Activated CD8-positive, alpha-beta T cell treated with anti-CD3 and anti-CD28 coated beads for 36 hours (primary cell): ENCODE measurements at regions not wholly inside any gene's neighbourhood (a gene's known extent, or its start where the extent isn't known, plus 50 kb on each side); places are given as distances from the start of the nearest gene placed in this dataset.

ENCODE experiments used
- ATAC-seq: fragments of 200-7000 bp; cut with Tn5 transposase; one replicate; pipeline ENCODE4 v1.10.0; 2021; ENCODE audit warnings: mild to moderate bottlenecking, moderate library complexity
- CTCF ChIA-PET: fragments of 350-600 bp; sonication (Branson Sonifier 250); formaldehyde crosslinking; loops from one replicate; lab custom pipeline; 2021; ENCODE audit warnings: antibody characterized with exemption; lab: Charles Lee
- POLR2A ChIA-PET: fragments of 350-600 bp; sonication (Branson Sonifier 250); formaldehyde crosslinking; loops from one replicate; lab custom pipeline; 2021; ENCODE audit warnings: antibody characterized with exemption; lab: Charles Lee
- DNase-seq: peaks from one replicate; pipeline ENCODE4 v3.0.0-alpha.2; 2020
- H3K27ac Mint-ChIP-seq: one replicate; pipeline ENCODE4 v1.8.0; 2021; ENCODE audit warnings: mild to moderate bottlenecking, mixed read lengths
- H3K27me3 Mint-ChIP-seq: one replicate; pipeline ENCODE4 v1.8.0; 2021; ENCODE audit warnings: mixed read lengths
- H3K36me3 Mint-ChIP-seq: one replicate; pipeline ENCODE4 v1.8.0; 2021; ENCODE audit warnings: low read depth, mixed read lengths
- H3K4me1 Mint-ChIP-seq: one replicate; pipeline ENCODE4 v1.8.0; 2021; ENCODE audit warnings: low read depth, mixed read lengths
- H3K4me3 Mint-ChIP-seq: one replicate; pipeline ENCODE4 v1.8.0; 2021; ENCODE audit warnings: mild to moderate bottlenecking, moderate library complexity, mixed read lengths
- H3K9me3 Mint-ChIP-seq: one replicate; pipeline ENCODE4 v1.8.0; 2021; ENCODE audit warnings: mixed read lengths
- intact Hi-C: fragments of 100-400 bp; cut with micrococcal nuclease; formaldehyde crosslinking; loops from one replicate; pipeline ENCODE4 v1.10.0; 2022
- TF ChIP-seq, protein P1 (sequence below): fragments of 200-600 bp; IDR thresholded peaks from one replicate; pipeline ENCODE4 v1.8.0; 2022; ENCODE audit warnings: antibody characterized with exemption, mild to moderate bottlenecking

DNA sequence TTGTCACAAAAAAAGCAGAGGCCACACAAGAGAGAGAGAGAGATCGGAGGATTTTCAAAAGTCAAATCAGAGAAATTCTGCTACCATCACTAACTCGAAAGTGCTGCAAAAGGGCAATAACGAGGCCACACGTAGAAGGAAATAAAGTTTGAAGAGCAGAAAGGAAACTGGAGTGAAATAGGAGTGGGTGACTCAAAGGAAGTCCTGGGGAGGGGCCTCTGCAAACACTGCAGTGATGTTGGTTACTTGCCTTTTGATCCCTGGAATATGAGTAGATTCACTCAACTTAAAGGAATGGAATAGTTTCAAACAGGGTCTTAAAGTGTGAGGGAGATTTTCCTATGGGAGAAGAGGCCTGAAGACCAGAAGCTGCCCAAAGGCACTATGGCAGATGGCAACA lies 663.4 kb upstream of the LCORL start:
- Mint-ChIP-seq H3K27me3 (peaks cover 2% of the 10 kb centered on the region), H3K4me3 (no peak overlapping the region), H3K9me3 (no peaks in the 10 kb centered on the region), H3K27ac (no peak overlapping the region), H3K4me1 (no peaks in the 10 kb centered on the region), H3K36me3 (no peaks in the 10 kb centered on the region)
- intact Hi-C loops: loop anchor here (10.0 kb wide), 1 partner anchor 2000 kb away; no protein-coding TSS in a partner anchor
- ATAC-seq: no peak
- ChIA-PET CTCF (no interaction called here), POLR2A (no interaction called here)
- no peak for DNase-seq
- TF ChIP-seq, protein P1, sequence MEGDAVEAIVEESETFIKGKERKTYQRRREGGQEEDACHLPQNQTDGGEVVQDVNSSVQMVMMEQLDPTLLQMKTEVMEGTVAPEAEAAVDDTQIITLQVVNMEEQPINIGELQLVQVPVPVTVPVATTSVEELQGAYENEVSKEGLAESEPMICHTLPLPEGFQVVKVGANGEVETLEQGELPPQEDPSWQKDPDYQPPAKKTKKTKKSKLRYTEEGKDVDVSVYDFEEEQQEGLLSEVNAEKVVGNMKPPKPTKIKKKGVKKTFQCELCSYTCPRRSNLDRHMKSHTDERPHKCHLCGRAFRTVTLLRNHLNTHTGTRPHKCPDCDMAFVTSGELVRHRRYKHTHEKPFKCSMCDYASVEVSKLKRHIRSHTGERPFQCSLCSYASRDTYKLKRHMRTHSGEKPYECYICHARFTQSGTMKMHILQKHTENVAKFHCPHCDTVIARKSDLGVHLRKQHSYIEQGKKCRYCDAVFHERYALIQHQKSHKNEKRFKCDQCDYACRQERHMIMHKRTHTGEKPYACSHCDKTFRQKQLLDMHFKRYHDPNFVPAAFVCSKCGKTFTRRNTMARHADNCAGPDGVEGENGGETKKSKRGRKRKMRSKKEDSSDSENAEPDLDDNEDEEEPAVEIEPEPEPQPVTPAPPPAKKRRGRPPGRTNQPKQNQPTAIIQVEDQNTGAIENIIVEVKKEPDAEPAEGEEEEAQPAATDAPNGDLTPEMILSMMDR: no peak

DNA sequence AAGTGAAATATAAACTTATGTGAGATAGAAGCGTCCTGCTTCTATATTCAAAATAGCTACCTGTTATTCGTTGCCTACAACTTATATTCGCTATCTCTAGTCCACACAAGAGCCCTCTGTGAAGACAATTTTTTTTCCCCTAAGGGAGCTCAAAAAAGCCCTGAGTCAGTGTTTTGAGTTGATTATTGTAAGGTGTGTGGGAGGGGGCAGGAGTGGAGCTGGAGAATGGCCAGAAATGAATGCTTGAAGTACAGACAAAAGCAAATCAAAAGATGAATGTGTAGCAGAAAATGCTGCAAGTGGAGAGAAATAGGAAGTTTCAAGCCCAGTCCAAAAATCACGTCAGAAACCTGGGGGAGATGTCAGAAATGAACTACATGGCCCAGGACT lies 655.0 kb upstream of the LCORL start:
- Mint-ChIP-seq H3K9me3 (no peaks in the 10 kb centered on the region), H3K27me3 (no peaks in the 10 kb centered on the region), H3K27ac (no peak overlapping the region), H3K4me1 (no peaks in the 10 kb centered on the region), H3K36me3 (no peaks in the 10 kb centered on the region), H3K4me3 (no peak overlapping the region)
- intact Hi-C loops: no loop called here
- ChIA-PET CTCF (no interaction called here), POLR2A (no interaction called here)
- no peak for DNase-seq
- no peak for ATAC-seq
- TF ChIP-seq, protein P1: no peak

DNA sequence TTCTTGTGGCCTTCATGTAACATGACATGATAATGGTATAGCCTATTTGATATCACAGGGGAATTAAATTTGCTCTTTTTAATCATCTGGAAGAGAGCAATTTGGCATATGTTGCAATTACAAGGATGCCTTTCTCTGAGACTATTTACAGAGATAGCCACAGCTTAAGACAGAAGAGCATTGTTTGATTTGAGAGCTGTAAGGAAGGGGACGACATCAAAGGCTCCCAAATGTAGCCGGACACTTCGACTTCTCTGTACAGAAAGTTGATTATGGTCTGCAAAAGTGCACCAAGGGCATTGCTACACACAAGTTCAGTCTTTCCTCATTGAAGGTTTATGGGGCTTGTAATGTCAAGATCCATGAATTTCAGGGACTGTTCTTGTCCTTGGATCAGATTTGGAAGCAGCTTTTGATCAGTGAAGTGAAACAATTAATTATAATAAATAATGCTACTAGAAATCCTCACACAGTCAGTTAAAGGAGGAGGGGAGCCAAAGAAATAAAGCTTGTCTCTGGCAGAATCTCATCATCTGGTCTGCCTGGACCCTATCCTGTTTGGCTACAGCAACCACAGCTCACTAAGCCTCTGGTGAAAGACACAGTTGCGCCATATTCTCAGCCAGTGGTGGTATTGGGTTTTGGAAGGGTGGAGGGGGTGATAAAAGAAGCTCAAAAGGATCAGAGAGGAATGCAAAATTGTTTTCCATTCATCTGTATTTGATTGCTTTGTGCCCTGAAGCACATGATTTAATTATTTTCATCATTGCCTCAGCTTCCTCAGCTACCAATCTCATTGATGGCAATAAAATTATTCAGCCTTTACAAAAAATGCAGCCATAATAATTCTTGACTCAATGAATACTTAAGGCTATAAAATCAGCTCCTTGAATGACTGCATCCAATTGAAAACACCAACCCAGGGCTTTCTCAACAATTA lies 654.3 kb upstream of the LCORL start:
- ChIA-PET POLR2A (no interaction called here), CTCF (no interaction called here)
- Mint-ChIP-seq H3K27me3 (no peaks in the 10 kb centered on the region), H3K9me3 (no peaks in the 10 kb centered on the region), H3K4me3 (no peak overlapping the region), H3K27ac (no peak overlapping the region), H3K4me1 (no peaks in the 10 kb centered on the region), H3K36me3 (no peaks in the 10 kb centered on the region)
- ATAC-seq (no peak), DNase-seq (no peak)
- TF ChIP-seq, protein P1: no peak
- intact Hi-C loops: no loop called here

DNA sequence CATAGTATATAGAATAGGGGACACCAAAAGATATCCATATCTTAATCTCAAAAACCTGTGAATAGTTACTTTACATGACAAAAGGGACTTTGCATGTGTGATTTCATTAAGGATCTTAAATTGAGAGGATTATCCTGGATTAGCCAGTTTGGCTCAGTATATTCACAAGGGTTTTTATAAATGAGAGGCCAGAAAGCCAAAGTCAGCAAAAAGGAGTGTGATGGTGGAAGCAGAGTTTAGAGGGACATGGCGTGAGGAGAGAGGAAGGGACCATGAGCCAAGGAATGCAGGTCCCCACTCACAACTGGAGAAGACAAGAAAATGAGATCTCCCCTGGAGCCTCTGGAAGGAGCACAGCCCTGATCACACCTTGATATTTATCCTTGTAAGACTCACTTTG lies 648.5 kb upstream of the LCORL start:
- ChIA-PET POLR2A (no interaction called here), CTCF (no interaction called here)
- ATAC-seq (no peak), DNase-seq (no peak)
- Mint-ChIP-seq H3K36me3 (no peaks in the 10 kb centered on the region), H3K4me1 (no peaks in the 10 kb centered on the region), H3K9me3 (no peaks in the 10 kb centered on the region), H3K4me3 (no peak overlapping the region), H3K27me3 (no peaks in the 10 kb centered on the region), H3K27ac (no peak overlapping the region)
- intact Hi-C loops: no loop called here
- TF ChIP-seq, protein P1: no peak

DNA sequence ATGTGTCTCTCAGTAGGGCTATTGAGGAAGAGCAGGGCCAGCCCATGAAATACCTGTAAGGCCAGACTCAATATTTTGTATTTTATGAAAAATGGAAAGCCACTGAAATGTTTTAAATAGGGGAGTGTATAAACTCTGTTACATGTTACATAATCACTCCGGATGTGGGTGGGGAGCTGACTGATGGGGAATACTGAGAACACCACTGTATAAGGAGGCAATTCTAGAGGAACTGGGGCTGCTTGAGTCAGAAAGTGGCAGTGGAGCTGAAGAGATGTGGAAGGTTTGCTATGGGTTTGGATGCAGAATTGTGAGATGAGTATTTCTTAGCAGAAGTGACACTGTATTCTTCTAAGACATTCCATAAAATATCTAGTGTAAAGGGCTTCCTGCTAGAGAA lies 647.8 kb upstream of the LCORL start:
- ChIA-PET POLR2A (no interaction called here), CTCF (no interaction called here)
- H3K27ac Mint-ChIP-seq: no peak overlapping the region
- no peak for DNase-seq
- H3K4me1 Mint-ChIP-seq: no peaks in the 10 kb centered on the region
- no peaks in the 10 kb centered on the region for H3K9me3 Mint-ChIP-seq
- intact Hi-C loops: no loop called here
- no peaks in the 10 kb centered on the region for H3K27me3 Mint-ChIP-seq
- H3K36me3 Mint-ChIP-seq: no peaks in the 10 kb centered on the region
- H3K4me3 Mint-ChIP-seq: no peak overlapping the region
- ATAC-seq: no peak
- TF ChIP-seq, protein P1: no peak
